VCaP (cell line): ENCODE measurements at regions not wholly inside any gene's neighbourhood (a gene's known extent, or its start where the extent isn't known, plus 50 kb on each side); places are given as distances from the start of the nearest gene placed in this dataset.
"Not testable (repeated sequence)": the region's sequence is repeated elsewhere in the genome, so short reads cannot be mapped to it uniquely, and the experiment has no call there.

ENCODE experiments used
- H3K27ac ChIP-seq: fragments of 450-650 bp; 2 replicates; pipeline ENCODE4 v1.5.1; 2017
- CTCF ChIP-seq: fragments of 450-650 bp; conservative IDR thresholded peaks from 2 replicates; pipeline ENCODE4 v1.5.1; 2017; ENCODE audit warnings: mild to moderate bottlenecking, moderate library complexity

GRCh38 chr20:19049514-19049913, 162.9 kb upstream of the SLC24A3 start:
- no peak for TF ChIP-seq CTCF
- H3K27ac ChIP-seq, result no peak overlapping the region

GRCh38 chr20:19056909-19057308, 155.5 kb upstream of the SLC24A3 start:
- no peak overlapping the region for H3K27ac ChIP-seq
- TF ChIP-seq CTCF, result no peak

GRCh38 chr20:19064788-19065187, 147.7 kb upstream of the SLC24A3 start:
- H3K27ac ChIP-seq, result not testable (repeated sequence)

GRCh38 chr20:19067986-19068385, 144.5 kb upstream of the SLC24A3 start:
- no peak for TF ChIP-seq CTCF
- no peak overlapping the region for H3K27ac ChIP-seq

- TF ChIP-seq CTCF, result no peak
- H3K27ac ChIP-seq, result no peak overlapping the region
Observed at GRCh38 chr20:19070026-19070425, 142.4 kb upstream of the SLC24A3 start.

GRCh38 chr20:19070681-19071445, 141.6 kb upstream of the SLC24A3 start:
- TF ChIP-seq CTCF, result no peak
- no peak overlapping the region for H3K27ac ChIP-seq

- TF ChIP-seq CTCF, result no peak
- no peak overlapping the region for H3K27ac ChIP-seq
Observed at GRCh38 chr20:19071446-19071725, 141.1 kb upstream of the SLC24A3 start.

- no peak for TF ChIP-seq CTCF
- H3K27ac ChIP-seq, result no peak overlapping the region
Observed at GRCh38 chr20:19071902-19072498, 140.4 kb upstream of the SLC24A3 start.
